ENCODE measurements at regions not wholly inside any gene's neighbourhood (a gene's known extent, or its start where the extent isn't known, plus 50 kb on each side); places are given as distances from the start of the nearest gene placed in this dataset.

- DNase-seq (ENCODE audit: low read depth in 2 of 2) = no peak
- TF ChIP-seq, protein P1, sequence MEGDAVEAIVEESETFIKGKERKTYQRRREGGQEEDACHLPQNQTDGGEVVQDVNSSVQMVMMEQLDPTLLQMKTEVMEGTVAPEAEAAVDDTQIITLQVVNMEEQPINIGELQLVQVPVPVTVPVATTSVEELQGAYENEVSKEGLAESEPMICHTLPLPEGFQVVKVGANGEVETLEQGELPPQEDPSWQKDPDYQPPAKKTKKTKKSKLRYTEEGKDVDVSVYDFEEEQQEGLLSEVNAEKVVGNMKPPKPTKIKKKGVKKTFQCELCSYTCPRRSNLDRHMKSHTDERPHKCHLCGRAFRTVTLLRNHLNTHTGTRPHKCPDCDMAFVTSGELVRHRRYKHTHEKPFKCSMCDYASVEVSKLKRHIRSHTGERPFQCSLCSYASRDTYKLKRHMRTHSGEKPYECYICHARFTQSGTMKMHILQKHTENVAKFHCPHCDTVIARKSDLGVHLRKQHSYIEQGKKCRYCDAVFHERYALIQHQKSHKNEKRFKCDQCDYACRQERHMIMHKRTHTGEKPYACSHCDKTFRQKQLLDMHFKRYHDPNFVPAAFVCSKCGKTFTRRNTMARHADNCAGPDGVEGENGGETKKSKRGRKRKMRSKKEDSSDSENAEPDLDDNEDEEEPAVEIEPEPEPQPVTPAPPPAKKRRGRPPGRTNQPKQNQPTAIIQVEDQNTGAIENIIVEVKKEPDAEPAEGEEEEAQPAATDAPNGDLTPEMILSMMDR (IDR thresholded peaks at IDR 0.05; ENCODE audit: low read depth, low read length) = no peak
- no peak overlapping the region for H3K4me3 ChIP-seq (replicated peaks in 1 of 2; ENCODE audit: low read depth in 2 of 2, low read length in 2 of 2)
Observed at GRCh38 chr20:50315586-50316551, 125.2 kb downstream of the CEBPB start.

DNA sequence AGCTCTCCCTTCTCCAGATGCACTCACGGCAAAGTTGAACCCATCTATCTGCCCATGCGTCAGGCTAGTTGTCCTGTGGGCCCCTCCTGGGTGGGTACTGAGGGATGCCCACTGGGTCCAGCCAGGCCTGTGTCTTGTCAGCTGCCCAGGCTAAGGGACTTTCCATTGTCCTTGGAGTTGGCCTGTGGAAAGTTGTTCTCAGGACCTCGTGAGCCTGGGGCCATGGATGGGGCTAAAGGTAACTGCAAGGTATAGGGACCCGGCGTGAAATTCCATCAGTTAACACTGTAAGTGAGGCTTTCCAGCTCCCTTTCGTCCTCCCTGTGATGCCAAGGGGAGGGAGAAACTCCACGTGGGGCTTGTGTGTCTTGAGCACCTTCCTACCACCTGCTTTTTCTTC, 126.5 kb downstream of the CEBPB start:
- TF ChIP-seq, protein P1 (IDR thresholded peaks at IDR 0.05; ENCODE audit: low read depth, low read length) = no peak
- H3K4me3 ChIP-seq (replicated peaks in 1 of 2; ENCODE audit: low read depth in 2 of 2, low read length in 2 of 2) = no peak overlapping the region
- DNase-seq (ENCODE audit: low read depth in 2 of 2) = no peak

- TF ChIP-seq, protein P1 (IDR thresholded peaks at IDR 0.05; ENCODE audit: low read depth, low read length) = no peak
Observed at GRCh38 chr20:50317609-50318008, 127.0 kb downstream of the CEBPB start.

GRCh38 chr20:50318710-50319109, 128.1 kb downstream of the CEBPB start:
- TF ChIP-seq, protein P1 (IDR thresholded peaks at IDR 0.05; ENCODE audit: low read depth, low read length) = no peak
- DNase-seq (ENCODE audit: low read depth in 2 of 2) = no peak

More at GRCh38 chr20:50317609-50318008, 127.0 kb downstream of the CEBPB start:
- no peak overlapping the region for H3K4me3 ChIP-seq (replicated peaks in 1 of 2; ENCODE audit: low read depth in 2 of 2, low read length in 2 of 2)
- DNase-seq (ENCODE audit: low read depth in 2 of 2) = no peak

GRCh38 chr20:50320005-50320900, 129.6 kb downstream of the CEBPB start:
- H3K4me3 ChIP-seq (replicated peaks in 1 of 2; ENCODE audit: low read depth in 2 of 2, low read length in 2 of 2) = peak overlapping the region; percentile 23 to 35
- DNase-seq (ENCODE audit: low read depth in 2 of 2) = no peak
- TF ChIP-seq, protein P1 (IDR thresholded peaks at IDR 0.05; ENCODE audit: low read depth, low read length) = no peak

More at GRCh38 chr20:50318710-50319109, 128.1 kb downstream of the CEBPB start:
- H3K4me3 ChIP-seq (replicated peaks in 1 of 2; ENCODE audit: low read depth in 2 of 2, low read length in 2 of 2) = no peak overlapping the region

- DNase-seq (ENCODE audit: low read depth in 2 of 2) = peak; percentile 94
- H3K4me3 ChIP-seq (replicated peaks in 1 of 2; ENCODE audit: low read depth in 2 of 2, low read length in 2 of 2) = peak overlapping the region; percentile 23 to 35
- TF ChIP-seq, protein P1 (IDR thresholded peaks at IDR 0.05; ENCODE audit: low read depth, low read length) = peak; percentile 16
Observed at GRCh38 chr20:50320901-50321796, 130.5 kb downstream of the CEBPB start.

All from cardiac fibroblast (primary cell).